Activated naive CD4-positive, alpha-beta T cell treated with anti-CD3 and anti-CD28 coated beads for 36 hours (primary cell): ENCODE measurements at regions not wholly inside any gene's neighbourhood (a gene's known extent, or its start where the extent isn't known, plus 50 kb on each side); places are given as distances from the start of the nearest gene placed in this dataset.

Source experiments
- CTCF ChIA-PET: fragments of 350-600 bp; sonication (Branson Sonifier 250); formaldehyde crosslinking; loops from one replicate; lab custom pipeline; 2021; ENCODE audit warnings: antibody characterized with exemption; lab: Charles Lee
- DNase-seq: peaks from one replicate; pipeline ENCODE4 v3.0.0-alpha.2; 2020
- H3K27ac Mint-ChIP-seq: one replicate; pipeline ENCODE4 v1.8.0; 2021; ENCODE audit warnings: mild to moderate bottlenecking, mixed read lengths
- H3K27me3 Mint-ChIP-seq: one replicate; pipeline ENCODE4 v1.8.0; 2021; ENCODE audit warnings: low read depth, mixed read lengths
- H3K36me3 Mint-ChIP-seq: one replicate; pipeline ENCODE4 v1.8.0; 2021; ENCODE audit warnings: low read depth, mixed read lengths
- H3K4me1 Mint-ChIP-seq: one replicate; pipeline ENCODE4 v1.8.0; 2021; ENCODE audit warnings: low read depth, mixed read lengths
- H3K4me3 Mint-ChIP-seq: one replicate; pipeline ENCODE4 v1.8.0; 2021; ENCODE audit warnings: mild to moderate bottlenecking, moderate library complexity, mixed read lengths
- H3K9me3 Mint-ChIP-seq: one replicate; pipeline ENCODE4 v1.8.0; 2021; ENCODE audit warnings: mixed read lengths
- intact Hi-C: fragments of 100-400 bp; cut with micrococcal nuclease; formaldehyde crosslinking; loops from one replicate; pipeline ENCODE4 v1.15.1; 2023

GRCh38 chr10:31648966-31649365, 279.7 kb downstream of the ARHGAP12 start:
- Mint-ChIP-seq H3K4me3 (no peak overlapping the region), H3K36me3 (no peaks in the 10 kb centered on the region), H3K27me3 (peaks cover 5% of the 10 kb centered on the region), H3K9me3 (no peaks in the 10 kb centered on the region), H3K27ac (no peak overlapping the region), H3K4me1 (no peaks in the 10 kb centered on the region)
- CTCF ChIA-PET = no interaction called here
- DNase-seq = no peak
- intact Hi-C loops = no loop called here

- H3K27ac Mint-ChIP-seq = no peak overlapping the region
- H3K9me3 Mint-ChIP-seq = no peaks in the 10 kb centered on the region
- intact Hi-C loops = no loop called here
- no peaks in the 10 kb centered on the region for H3K36me3 Mint-ChIP-seq
- no peaks in the 10 kb centered on the region for H3K27me3 Mint-ChIP-seq
- no peak overlapping the region for H3K4me3 Mint-ChIP-seq
- CTCF ChIA-PET = interaction anchor here (0.8 kb wide), 1 partner anchor 1008 kb away, joined by 4 read pairs; no protein-coding TSS in a partner anchor
- DNase-seq = no peak
- H3K4me1 Mint-ChIP-seq = no peaks in the 10 kb centered on the region
Observed at GRCh38 chr10:31647861-31648260, 280.8 kb downstream of the ARHGAP12 start.

- intact Hi-C loops = no loop called here
- H3K27me3 Mint-ChIP-seq = peaks cover 1% of the 10 kb centered on the region
- H3K36me3 Mint-ChIP-seq = no peaks in the 10 kb centered on the region
- H3K4me1 Mint-ChIP-seq = no peaks in the 10 kb centered on the region
- H3K9me3 Mint-ChIP-seq = no peaks in the 10 kb centered on the region
- no peak overlapping the region for H3K27ac Mint-ChIP-seq
- DNase-seq = no peak
- no peak overlapping the region for H3K4me3 Mint-ChIP-seq
- CTCF ChIA-PET = no interaction called here
Observed at GRCh38 chr10:31646519-31646918, 282.1 kb downstream of the ARHGAP12 start.

DNA sequence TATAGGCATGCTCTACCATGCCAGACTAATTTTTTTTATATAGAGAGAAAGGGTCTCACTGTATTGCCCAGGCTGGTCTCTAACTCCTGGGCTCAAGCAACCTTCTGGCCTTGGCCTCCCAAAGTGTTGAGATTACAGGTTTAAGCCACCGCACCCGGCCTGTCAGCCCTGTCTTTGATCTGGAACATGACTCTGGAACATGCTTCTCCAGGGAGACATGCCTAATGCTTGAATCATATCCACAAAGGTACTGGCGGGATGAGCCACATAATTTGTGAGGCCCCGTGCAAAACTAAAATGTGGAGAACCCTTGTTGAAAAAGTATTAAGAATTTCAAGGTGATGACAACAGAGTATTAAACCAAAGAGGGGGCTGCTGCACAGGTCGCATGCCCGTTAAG, 282.8 kb downstream of the ARHGAP12 start:
- H3K36me3 Mint-ChIP-seq = no peaks in the 10 kb centered on the region
- H3K9me3 Mint-ChIP-seq = no peaks in the 10 kb centered on the region
- H3K27me3 Mint-ChIP-seq = peaks cover 3% of the 10 kb centered on the region
- CTCF ChIA-PET = interaction anchor here (1.4 kb wide), 1 partner anchor 162 kb away, joined by 4 read pairs; no protein-coding TSS in a partner anchor
- H3K4me1 Mint-ChIP-seq = no peaks in the 10 kb centered on the region
- intact Hi-C loops = no loop called here
- DNase-seq = no peak
- H3K27ac Mint-ChIP-seq = no peak overlapping the region
- H3K4me3 Mint-ChIP-seq = no peak overlapping the region

DNA sequence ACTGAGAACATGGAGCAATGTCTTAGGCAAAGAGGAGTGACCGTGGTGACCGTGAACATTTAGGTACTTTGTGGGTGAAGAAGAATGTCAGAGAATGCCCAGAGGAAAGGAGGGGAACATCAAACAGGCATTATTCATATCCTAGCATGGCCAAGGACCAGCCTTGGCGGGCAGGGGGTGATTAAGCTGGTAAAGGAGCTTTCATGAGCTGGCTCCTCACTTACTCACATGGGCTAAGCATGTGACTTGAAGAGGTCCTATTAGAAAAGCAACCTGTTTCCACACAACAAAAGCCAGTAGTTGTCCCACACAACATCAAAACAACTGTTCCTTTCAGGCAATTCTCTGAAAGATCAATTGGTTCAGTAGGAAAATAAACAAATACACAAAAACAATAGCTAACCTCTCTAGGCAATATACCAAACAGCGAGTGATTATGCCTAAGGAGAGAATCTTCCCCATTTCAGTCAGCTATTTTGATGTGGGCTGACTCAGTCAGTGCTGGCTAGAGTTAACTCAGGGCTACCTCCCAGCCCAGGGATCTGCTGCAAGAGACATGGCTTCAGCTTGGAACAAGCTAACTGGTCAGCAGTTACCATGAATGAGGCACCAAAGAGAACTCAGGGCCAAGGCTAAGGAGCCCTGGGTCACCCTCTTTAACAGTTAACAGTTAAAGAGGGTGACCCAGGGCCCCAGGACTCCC, 283.5 kb downstream of the ARHGAP12 start:
- no peaks in the 10 kb centered on the region for H3K4me1 Mint-ChIP-seq
- CTCF ChIA-PET = interaction anchor here (1.4 kb wide), 1 partner anchor 163 kb away, joined by 4 read pairs; no protein-coding TSS in a partner anchor

GRCh38 chr10:31642281-31642680, 286.4 kb downstream of the ARHGAP12 start:
- intact Hi-C loops = no loop called here
- Mint-ChIP-seq H3K27ac (no peak overlapping the region), H3K36me3 (peaks cover 2% of the 10 kb centered on the region), H3K27me3 (peaks cover 3% of the 10 kb centered on the region), H3K4me1 (no peaks in the 10 kb centered on the region), H3K4me3 (no peak overlapping the region), H3K9me3 (peaks cover 9% of the 10 kb centered on the region)
- CTCF ChIA-PET = no interaction called here
- no peak for DNase-seq

More for the DNA sequence above, 283.5 kb downstream of the ARHGAP12 start:
- H3K27me3 Mint-ChIP-seq = peaks cover 3% of the 10 kb centered on the region
- H3K36me3 Mint-ChIP-seq = no peaks in the 10 kb centered on the region
- no peak for DNase-seq
- no peak overlapping the region for H3K4me3 Mint-ChIP-seq
- intact Hi-C loops = no loop called here
- H3K9me3 Mint-ChIP-seq = no peaks in the 10 kb centered on the region
- H3K27ac Mint-ChIP-seq = no peak overlapping the region

DNA sequence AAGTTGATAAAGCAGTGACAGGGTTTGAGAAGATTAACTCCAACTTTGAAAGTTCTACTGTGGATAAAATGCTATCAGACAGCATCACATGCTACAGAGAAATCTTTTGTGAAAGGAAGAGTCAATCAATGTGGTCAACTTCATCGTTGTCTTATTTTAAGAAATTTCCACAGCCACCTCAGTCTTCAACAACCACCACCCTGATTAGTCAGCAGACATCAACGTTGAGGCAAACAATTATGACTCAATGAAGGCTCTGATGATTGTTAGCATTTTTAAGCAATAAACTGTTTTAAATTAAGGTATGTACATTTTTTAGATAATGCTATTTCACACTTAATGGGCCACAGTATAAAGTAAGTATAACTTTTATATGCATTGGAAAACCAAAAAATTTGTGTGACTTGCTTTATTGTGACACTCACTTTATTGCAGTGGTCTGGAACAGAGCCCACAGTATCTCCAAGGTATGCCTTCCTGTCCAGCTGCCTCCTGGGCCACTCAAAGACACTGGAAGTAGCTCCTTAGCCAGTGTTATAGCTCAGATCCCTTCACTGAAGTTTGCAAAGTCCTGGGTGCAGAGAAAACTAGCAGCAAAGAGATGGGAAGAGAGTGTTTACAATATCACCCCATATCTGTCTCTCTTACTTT, 293.1 kb downstream of the ARHGAP12 start:
- H3K4me3 Mint-ChIP-seq = no peak overlapping the region
- peaks cover 10% of the 10 kb centered on the region for H3K9me3 Mint-ChIP-seq
- no peaks in the 10 kb centered on the region for H3K4me1 Mint-ChIP-seq
- no peaks in the 10 kb centered on the region for H3K27me3 Mint-ChIP-seq
- peaks cover 2% of the 10 kb centered on the region for H3K36me3 Mint-ChIP-seq
- no peak for DNase-seq
- H3K27ac Mint-ChIP-seq = no peak overlapping the region
- CTCF ChIA-PET = no interaction called here
- intact Hi-C loops = no loop called here

DNA sequence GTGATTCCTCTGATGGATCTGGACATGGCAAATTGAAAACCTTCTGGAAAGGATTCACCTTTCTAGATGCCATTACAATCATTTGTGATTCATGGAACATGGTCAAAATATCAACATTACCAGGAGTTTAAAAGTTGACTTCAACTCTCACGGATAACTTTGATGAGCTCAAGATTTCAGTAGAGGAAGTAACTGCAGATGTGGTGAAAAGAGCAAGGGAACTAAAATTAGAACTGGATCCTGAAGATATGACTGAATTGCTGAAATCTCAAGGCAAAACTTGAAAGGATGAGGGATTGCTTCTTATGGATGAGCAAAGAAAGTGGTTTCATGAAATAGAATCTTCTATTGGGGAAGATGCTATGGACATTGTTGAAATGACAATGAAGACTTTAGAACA, 293.6 kb downstream of the ARHGAP12 start:
- no peak for DNase-seq
- Mint-ChIP-seq H3K9me3 (peaks cover 10% of the 10 kb centered on the region), H3K4me3 (no peak overlapping the region), H3K27ac (no peak overlapping the region), H3K36me3 (peaks cover 2% of the 10 kb centered on the region), H3K4me1 (no peaks in the 10 kb centered on the region), H3K27me3 (no peaks in the 10 kb centered on the region)
- intact Hi-C loops = no loop called here
- CTCF ChIA-PET = no interaction called here

DNA sequence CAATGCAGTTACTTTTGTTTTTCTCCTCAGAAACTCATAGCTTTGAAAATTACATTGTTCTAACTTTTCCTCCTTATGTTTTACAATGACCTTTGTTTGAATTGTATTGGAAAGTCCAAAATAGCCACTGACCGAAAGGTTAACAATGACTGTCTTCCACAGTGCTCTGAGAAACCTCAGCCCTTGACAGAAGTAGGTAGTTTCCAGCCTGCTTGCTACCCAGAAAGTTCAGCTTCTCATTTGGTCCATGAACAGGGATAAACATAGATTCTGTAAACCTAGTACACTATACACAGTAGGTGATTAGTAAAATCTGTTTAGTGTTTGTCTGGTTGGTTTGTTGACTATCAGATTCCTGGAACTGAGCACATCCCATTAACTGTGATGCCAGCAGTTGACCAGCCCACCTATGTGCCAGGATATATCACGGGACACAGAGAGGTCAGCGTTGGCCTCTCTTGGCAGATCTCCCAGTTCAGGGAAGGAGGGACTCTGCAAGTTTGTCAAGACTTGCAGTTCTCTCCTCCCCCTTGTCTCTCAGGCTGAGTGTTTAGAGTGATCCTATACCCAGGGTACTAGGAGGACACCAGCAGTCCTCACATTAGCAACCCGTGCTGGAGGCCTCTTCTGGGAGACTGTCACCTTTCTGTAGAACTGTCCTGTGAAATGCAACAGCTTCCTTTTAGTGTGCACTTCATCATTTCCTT, 297.6 kb downstream of the ARHGAP12 start:
- CTCF ChIA-PET = no interaction called here
- intact Hi-C loops = no loop called here

DNA sequence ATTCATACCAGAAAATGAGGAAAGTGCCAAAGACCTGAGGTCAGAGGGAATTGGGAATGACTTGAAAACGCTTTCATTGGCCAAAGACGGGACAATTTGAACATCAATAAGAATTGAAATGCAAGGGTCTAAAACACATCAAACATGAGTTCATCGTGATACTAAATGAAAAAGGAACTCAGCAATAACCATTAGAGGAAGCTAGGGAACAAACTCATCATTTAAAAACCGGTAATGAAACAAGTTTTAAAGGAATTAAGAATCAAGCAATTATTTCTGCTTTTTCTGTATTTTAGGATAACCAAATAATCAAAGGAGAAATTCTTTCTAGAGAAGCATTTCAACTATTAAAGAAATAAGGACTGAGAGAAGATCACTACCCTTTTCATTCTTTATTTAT, 303.1 kb downstream of the ARHGAP12 start:
- Mint-ChIP-seq H3K36me3 (peaks cover 6% of the 10 kb centered on the region), H3K4me1 (no peaks in the 10 kb centered on the region), H3K4me3 (no peak overlapping the region), H3K9me3 (peaks cover 20% of the 10 kb centered on the region), H3K27ac (no peak overlapping the region), H3K27me3 (peaks cover 5% of the 10 kb centered on the region)
- CTCF ChIA-PET = no interaction called here
- intact Hi-C loops = no loop called here
- no peak for DNase-seq

More for the DNA sequence above, 297.6 kb downstream of the ARHGAP12 start:
- H3K27me3 Mint-ChIP-seq = peaks cover 5% of the 10 kb centered on the region
- no peak overlapping the region for H3K4me3 Mint-ChIP-seq
- no peaks in the 10 kb centered on the region for H3K4me1 Mint-ChIP-seq
- H3K36me3 Mint-ChIP-seq = peaks cover 6% of the 10 kb centered on the region
- peaks cover 10% of the 10 kb centered on the region for H3K9me3 Mint-ChIP-seq
- no peak for DNase-seq
- H3K27ac Mint-ChIP-seq = no peak overlapping the region

GRCh38 chr10:31624611-31625010, 304.0 kb downstream of the ARHGAP12 start:
- Mint-ChIP-seq H3K9me3 (peaks cover 20% of the 10 kb centered on the region), H3K27ac (no peak overlapping the region), H3K27me3 (peaks cover 5% of the 10 kb centered on the region), H3K4me3 (no peak overlapping the region), H3K4me1 (no peaks in the 10 kb centered on the region), H3K36me3 (peaks cover 6% of the 10 kb centered on the region)
- no peak for DNase-seq
- intact Hi-C loops = no loop called here
- CTCF ChIA-PET = no interaction called here

- intact Hi-C loops = no loop called here
- peaks cover 6% of the 10 kb centered on the region for H3K36me3 Mint-ChIP-seq
- no peaks in the 10 kb centered on the region for H3K4me1 Mint-ChIP-seq
- peaks cover 20% of the 10 kb centered on the region for H3K9me3 Mint-ChIP-seq
- no peak for DNase-seq
- peaks cover 3% of the 10 kb centered on the region for H3K27me3 Mint-ChIP-seq
- H3K4me3 Mint-ChIP-seq = no peak overlapping the region
- no peak overlapping the region for H3K27ac Mint-ChIP-seq
- CTCF ChIA-PET = no interaction called here
Observed at GRCh38 chr10:31623947-31624346, 304.7 kb downstream of the ARHGAP12 start.
